Neural cell (in vitro differentiated cells): ENCODE measurements at regions not wholly inside any gene's neighbourhood (a gene's known extent, or its start where the extent isn't known, plus 50 kb on each side); places are given as distances from the start of the nearest gene placed in this dataset.

Experiments
- H2AFZ ChIP-seq: fragments of 200-600, 300-800 bp; sonication (generic), shearing (Covaris generic); 2 replicates; pipeline ENCODE4 v1.6.0; 2014; ENCODE audit warnings: low read depth, mild to moderate bottlenecking, antibody characterized with exemption, low read length, moderate library complexity
- H3F3A ChIP-seq: fragments of 200-600 bp; shearing (Covaris generic); 2 replicates; pipeline ENCODE4 v1.6.1; 2016; ENCODE audit warnings: mild to moderate bottlenecking, moderate library complexity, mixed read lengths, antibody characterized with exemption, low read length; ENCODE audit not compliant: insufficient read depth, poor library complexity, severe bottlenecking
- H3K27ac ChIP-seq: fragments of 200-600, 300-800 bp; sonication (generic), shearing (Covaris generic); 2 replicates; pipeline ENCODE4 v1.5.1; 2014; ENCODE audit warnings: mild to moderate bottlenecking, low read length, moderate library complexity
- H3K27me3 ChIP-seq: fragments of 300-800, 200-600 bp; sonication (generic), shearing (Covaris generic); 2 replicates; pipeline ENCODE4 v1.6.0; 2014; ENCODE audit warnings: mild to moderate bottlenecking, low read depth, low read length, moderate library complexity; ENCODE audit not compliant: insufficient read depth
- H3K36me3 ChIP-seq: fragments of 300-800, 200-600 bp; sonication (generic), shearing (Covaris generic); 2 replicates; pipeline ENCODE4 v1.5.1; 2014; ENCODE audit warnings: mild to moderate bottlenecking, antibody characterized with exemption, low read length, moderate library complexity; ENCODE audit not compliant: insufficient read depth
- H3K4me2 ChIP-seq: fragments of 300-800, 200-600 bp; sonication (generic), shearing (Covaris generic); 2 replicates; pipeline ENCODE4 v1.6.0; 2014; ENCODE audit warnings: mild to moderate bottlenecking, low read length
- H3K4me3 ChIP-seq: fragments of 300-800, 200-600 bp; sonication (generic), shearing (Covaris generic); 2 replicates; pipeline ENCODE4 v1.5.1; 2014; ENCODE audit warnings: mild to moderate bottlenecking, low read length, moderate library complexity
- H3K79me2 ChIP-seq: fragments of 200-600 bp; shearing (Covaris generic); replicated peaks from 2 replicates; pipeline ENCODE4 v1.6.0; 2014; ENCODE audit warnings: mild to moderate bottlenecking, low read length, moderate library complexity; ENCODE audit not compliant: insufficient read depth
- H3K9ac ChIP-seq: fragments of 300-800, 200-600 bp; sonication (generic), shearing (Covaris generic); 2 replicates; pipeline ENCODE4 v1.6.1; 2016; ENCODE audit warnings: mild to moderate bottlenecking, low read length, mixed read lengths
- H3K9me2 ChIP-seq: fragments of 200-600 bp; shearing (Covaris generic); 2 replicates; pipeline ENCODE4 v1.6.1; 2016; ENCODE audit warnings: mild to moderate bottlenecking, low read length, mixed read lengths; ENCODE audit not compliant: insufficient read depth
- H3K9me3 ChIP-seq: fragments of 200-600, 300-800 bp; sonication (generic), shearing (Covaris generic); 2 replicates; pipeline ENCODE4 v1.6.1; 2016; ENCODE audit warnings: mild to moderate bottlenecking, mixed run types, low read length, moderate library complexity, mixed read lengths
- H4K20me1 ChIP-seq: fragments of 200-600 bp; shearing (Covaris generic); 2 replicates; pipeline ENCODE4 v1.6.1; 2016; ENCODE audit warnings: mild to moderate bottlenecking, mixed run types; ENCODE audit not compliant: insufficient read depth
- CTCF ChIP-seq: fragments of 450-650 bp; IDR thresholded peaks from 2 replicates; pipeline ENCODE4 v1.5.1; 2014; ENCODE audit warnings: antibody characterized with exemption, mild to moderate bottlenecking, moderate library complexity; ENCODE audit not compliant: poor library complexity, severe bottlenecking
- EP300 ChIP-seq: fragments of 450-650 bp; conservative IDR thresholded peaks from 2 replicates; pipeline ENCODE4 v1.6.1; 2014; ENCODE audit warnings: antibody characterized with exemption, mild to moderate bottlenecking, moderate library complexity; ENCODE audit not compliant: poor library complexity, severe bottlenecking
- EZH2 ChIP-seq: fragments of 200-600, 300-800 bp; shearing (Covaris generic), sonication (generic); IDR thresholded peaks from 2 replicates; pipeline ENCODE4 v1.6.1; 2014; ENCODE audit warnings: antibody characterized with exemption, low read length, borderline replicate concordance, mild to moderate bottlenecking; ENCODE audit not compliant: insufficient read depth, poor library complexity, severe bottlenecking
- MXI1 ChIP-seq: fragments of 450-650 bp; conservative IDR thresholded peaks from 2 replicates; pipeline ENCODE4 v1.6.1; 2014; ENCODE audit warnings: antibody characterized with exemption, mild to moderate bottlenecking; ENCODE audit not compliant: poor library complexity, severe bottlenecking
- POLR2AphosphoS5 ChIP-seq: IDR thresholded peaks from 2 replicates; pipeline ENCODE4 v1.6.1; 2012
- RAD21 ChIP-seq: fragments of 450-650 bp; conservative IDR thresholded peaks from 2 replicates; pipeline ENCODE4 v1.6.1; 2014; ENCODE audit warnings: antibody characterized with exemption, mild to moderate bottlenecking, moderate library complexity
- REST ChIP-seq: IDR thresholded peaks from 2 replicates; pipeline ENCODE4 v1.6.1; 2012; ENCODE audit warnings: borderline replicate concordance
- SMC3 ChIP-seq: fragments of 450-650 bp; conservative IDR thresholded peaks from 2 replicates; pipeline ENCODE4 v1.6.1; 2014; ENCODE audit warnings: antibody characterized with exemption, mild to moderate bottlenecking, moderate library complexity; ENCODE audit not compliant: poor library complexity
- TAF1 ChIP-seq: IDR thresholded peaks from 2 replicates; pipeline ENCODE4 v1.6.1; 2012; ENCODE audit warnings: low read depth

- H3K4me3 ChIP-seq: no peak overlapping the region
- H3K4me2 ChIP-seq: no peak overlapping the region
- peaks cover 3% of the 10 kb centered on the region for H3F3A ChIP-seq
- no peak overlapping the region for H2AFZ ChIP-seq
- H3K27ac ChIP-seq: no peak overlapping the region
- TF ChIP-seq EP300 (no peak), MXI1 (no peak)
- H3K9me3 ChIP-seq: no peaks in the 10 kb centered on the region
- H3K27me3 ChIP-seq: no peaks in the 10 kb centered on the region
- no peaks in the 10 kb centered on the region for H3K79me2 ChIP-seq
- no peaks in the 10 kb centered on the region for H3K36me3 ChIP-seq
- no peaks in the 10 kb centered on the region for H3K9me2 ChIP-seq
- H4K20me1 ChIP-seq: no peaks in the 10 kb centered on the region
- no peak overlapping the region for H3K9ac ChIP-seq
Measured at GRCh38 chr18:25599443-25599842, 247.5 kb upstream of the ZNF521 start.

- TF ChIP-seq SMC3 (no peak), MXI1 (no peak), CTCF (no peak), TAF1 (no peak), EP300 (no peak), POLR2AphosphoS5 (no peak), RAD21 (no peak), REST (no peak), EZH2 (no peak)
- H2AFZ ChIP-seq: no peak overlapping the region
- no peaks in the 10 kb centered on the region for H4K20me1 ChIP-seq
- no peaks in the 10 kb centered on the region for H3K79me2 ChIP-seq
- no peaks in the 10 kb centered on the region for H3K9me3 ChIP-seq
- H3K27me3 ChIP-seq: no peaks in the 10 kb centered on the region
- H3K4me3 ChIP-seq: no peak overlapping the region
- no peaks in the 10 kb centered on the region for H3K36me3 ChIP-seq
- no peak overlapping the region for H3K4me2 ChIP-seq
- H3K27ac ChIP-seq: no peak overlapping the region
- H3F3A ChIP-seq: peaks cover under 1% of the 10 kb centered on the region
- H3K9me2 ChIP-seq: no peaks in the 10 kb centered on the region
- H3K9ac ChIP-seq: no peak overlapping the region
Measured at GRCh38 chr18:25597476-25597875, 245.5 kb upstream of the ZNF521 start.
